ENCODE measurements at regions not wholly inside any gene's neighbourhood (a gene's known extent, or its start where the extent isn't known, plus 50 kb on each side); places are given as distances from the start of the nearest gene placed in this dataset.
A peak's percentile ranks its signal among the peaks of the same experiment; 100 is the strongest.
"Not testable (repeated sequence)": the region's sequence is repeated elsewhere in the genome, so short reads cannot be mapped to it uniquely, and the experiment has no call there.

- no peak for DNase-seq
Observed at GRCh38 chr5:109574985-109575384, 114.7 kb upstream of the MAN2A1 start.

GRCh38 chr5:109573766-109574165 is 116.0 kb upstream of the MAN2A1 start:
- DNase-seq, result no peak

DNA sequence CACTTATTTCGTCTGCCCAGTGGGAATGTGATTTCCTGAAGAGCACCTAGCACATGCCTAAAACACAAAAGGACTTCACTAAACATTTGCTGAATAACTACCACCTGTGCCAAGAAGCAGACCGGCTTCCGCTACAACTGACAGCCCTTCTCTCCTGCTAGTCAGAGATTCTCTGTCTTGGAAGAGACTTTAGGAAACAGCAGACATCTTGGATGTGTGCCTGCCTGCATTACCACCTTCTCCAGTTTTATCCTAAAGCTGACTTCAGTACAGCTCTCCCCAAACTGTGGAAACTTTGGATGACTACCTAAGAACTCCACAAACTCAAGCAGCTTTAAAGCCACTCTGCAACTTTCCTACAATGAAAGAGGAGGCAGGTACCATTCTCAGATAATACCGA is 116.5 kb upstream of the MAN2A1 start:
- no peak for DNase-seq

GRCh38 chr5:109571785-109572184 is 117.9 kb upstream of the MAN2A1 start:
- DNase-seq, result no peak

GRCh38 chr5:109570362-109570874 is 119.3 kb upstream of the MAN2A1 start:
- no peak for DNase-seq

DNA sequence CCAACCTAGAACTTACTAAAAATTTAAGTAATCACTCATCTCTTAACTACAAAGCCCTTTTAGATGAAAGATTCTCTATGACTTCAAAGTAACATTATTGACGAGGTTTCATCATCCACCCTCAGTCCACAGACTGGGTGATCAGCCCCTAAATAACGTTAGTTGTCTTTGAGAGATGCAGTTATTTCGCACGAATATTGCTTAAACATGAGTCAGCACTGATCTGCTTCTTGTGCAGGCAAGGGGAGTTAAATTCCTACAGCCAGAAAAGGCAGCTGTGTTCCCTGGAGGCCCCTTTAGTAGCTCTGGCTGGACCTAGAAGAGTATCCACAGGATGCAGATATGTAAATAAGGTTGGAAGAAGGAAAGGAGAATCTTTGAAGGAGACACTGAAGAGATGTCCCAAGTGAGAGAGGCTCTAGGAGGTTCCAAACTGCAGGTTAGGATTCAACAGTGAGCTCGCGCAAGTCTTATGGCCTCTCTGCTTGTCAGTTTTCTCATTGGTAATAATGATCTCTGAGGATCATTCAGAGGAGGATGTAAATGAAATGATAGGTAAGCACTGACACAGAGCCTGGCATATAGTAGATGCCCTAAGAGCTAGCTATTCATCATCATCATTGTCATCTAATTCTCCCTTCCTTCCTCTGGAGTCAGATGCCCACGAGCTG is 122.2 kb upstream of the MAN2A1 start:
- DNase-seq, result peak; percentile 76

DNA sequence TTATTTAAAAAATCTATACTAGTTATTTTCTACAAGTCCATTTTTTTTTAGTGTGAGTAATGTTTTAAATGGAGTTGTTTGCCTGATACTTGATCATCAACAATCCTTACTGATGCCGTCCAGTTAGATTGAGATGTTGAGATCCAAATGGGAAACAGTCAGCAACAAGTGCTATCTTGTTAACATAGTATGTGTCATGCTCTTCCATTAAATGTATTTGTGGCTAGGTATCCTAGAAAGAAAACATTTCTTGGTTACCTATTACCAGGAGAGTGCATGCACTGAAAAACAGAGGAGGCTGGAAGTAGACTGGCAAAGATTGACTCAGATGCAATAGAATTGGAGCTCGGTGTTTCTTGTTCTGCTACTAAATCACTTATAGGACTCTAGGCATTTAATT is 123.4 kb upstream of the MAN2A1 start:
- DNase-seq, result no peak

DNA sequence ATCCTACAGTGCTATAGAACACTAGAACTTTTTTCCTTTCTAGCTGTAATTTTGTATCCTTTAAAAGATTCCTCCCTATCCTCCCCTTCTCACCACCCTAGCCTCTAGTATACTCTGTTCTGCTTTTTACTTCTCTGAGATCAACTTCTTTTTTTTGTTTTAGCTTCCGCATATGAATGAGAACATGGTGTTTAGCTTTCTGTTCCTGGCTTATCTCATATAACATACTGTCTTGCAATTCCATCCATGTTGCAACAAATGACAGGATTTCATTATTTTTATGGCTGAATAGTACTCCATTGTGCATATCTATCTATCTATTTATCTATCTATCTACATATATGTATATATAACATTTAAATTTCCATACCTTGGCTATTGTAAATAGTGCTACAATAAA is 126.0 kb upstream of the MAN2A1 start:
- DNase-seq, result no peak

GRCh38 chr5:109563189-109563588 is 126.5 kb upstream of the MAN2A1 start:
- no peak for DNase-seq

DNA sequence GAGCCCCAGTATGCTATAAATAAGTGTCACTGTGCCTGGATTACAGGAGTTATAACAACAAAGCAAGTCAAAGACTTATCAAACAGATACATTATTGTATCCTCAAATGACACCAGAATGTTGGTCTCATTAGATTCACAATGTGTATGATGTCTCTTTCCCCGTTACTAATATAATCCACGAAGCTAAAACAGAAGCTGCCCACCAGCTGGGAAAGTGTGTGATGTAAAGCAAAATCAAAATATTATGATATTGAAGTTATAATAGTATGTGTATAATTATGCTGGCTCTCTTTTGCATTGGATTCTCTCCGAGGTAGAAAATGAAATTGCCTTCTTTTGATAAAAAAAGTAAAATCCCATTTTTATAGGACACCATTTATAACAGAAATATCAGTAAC is 127.3 kb upstream of the MAN2A1 start:
- no peak for DNase-seq

- DNase-seq, result no peak
Observed at GRCh38 chr5:109561447-109561846, 128.3 kb upstream of the MAN2A1 start.

DNA sequence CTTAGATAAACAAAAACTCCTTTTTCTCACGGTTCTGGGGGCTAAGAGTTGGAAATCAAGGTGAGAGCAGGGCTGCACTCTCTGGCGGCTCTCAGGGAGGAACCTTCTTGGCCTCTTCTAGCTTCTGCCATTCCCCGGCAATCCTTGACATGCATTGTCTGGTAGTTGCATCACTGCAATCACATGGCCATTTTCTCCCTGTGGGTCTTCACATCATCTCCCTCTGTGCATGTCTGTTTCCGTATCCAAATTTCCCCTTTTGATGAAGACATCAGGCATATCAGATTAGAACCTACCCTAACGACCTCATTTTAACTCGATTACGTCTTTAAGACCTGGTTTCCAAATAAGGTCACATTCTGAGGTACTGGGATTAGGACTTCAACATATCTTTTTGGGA is 129.2 kb upstream of the MAN2A1 start:
- no peak for DNase-seq

DNA sequence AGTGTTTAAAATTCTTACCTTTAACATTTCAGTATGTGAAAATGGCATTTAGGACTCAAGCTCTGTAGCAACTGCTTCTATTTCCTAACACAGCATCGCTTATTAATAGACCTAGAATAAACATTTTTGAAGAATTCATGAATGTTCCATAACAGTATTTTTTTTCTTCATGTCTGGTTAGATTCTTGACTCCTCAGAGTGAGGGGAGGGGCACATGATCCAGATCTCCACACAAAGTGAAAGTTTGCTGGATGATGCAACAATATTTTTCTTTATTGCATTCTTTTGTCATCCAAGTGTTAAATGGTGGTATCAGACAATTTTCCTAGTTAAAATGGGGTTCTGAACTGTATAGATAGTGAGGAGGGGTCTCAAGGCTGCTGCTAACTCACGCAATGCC is 130.8 kb upstream of the MAN2A1 start:
- DNase-seq, result peak; percentile 33

DNA sequence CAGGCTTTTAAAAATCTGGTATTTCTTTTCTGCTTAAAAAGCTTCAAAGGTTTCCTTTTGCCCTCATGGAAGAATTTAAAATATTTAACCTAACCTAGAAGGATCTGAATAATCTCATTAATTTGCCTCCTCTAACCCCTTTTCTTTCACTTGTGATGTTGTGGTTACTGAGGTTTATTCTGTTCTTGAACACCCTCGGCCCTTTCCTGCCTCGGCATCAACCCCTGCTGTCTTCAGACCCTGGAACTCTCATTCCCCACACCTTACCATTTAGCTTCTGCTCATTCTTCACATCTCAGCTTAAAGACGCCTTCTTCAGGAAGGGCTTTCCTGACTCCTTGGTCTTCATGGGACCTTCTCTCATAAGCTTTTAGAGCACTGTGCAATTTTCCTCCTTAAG is 131.4 kb upstream of the MAN2A1 start:
- DNase-seq, result no peak

DNA sequence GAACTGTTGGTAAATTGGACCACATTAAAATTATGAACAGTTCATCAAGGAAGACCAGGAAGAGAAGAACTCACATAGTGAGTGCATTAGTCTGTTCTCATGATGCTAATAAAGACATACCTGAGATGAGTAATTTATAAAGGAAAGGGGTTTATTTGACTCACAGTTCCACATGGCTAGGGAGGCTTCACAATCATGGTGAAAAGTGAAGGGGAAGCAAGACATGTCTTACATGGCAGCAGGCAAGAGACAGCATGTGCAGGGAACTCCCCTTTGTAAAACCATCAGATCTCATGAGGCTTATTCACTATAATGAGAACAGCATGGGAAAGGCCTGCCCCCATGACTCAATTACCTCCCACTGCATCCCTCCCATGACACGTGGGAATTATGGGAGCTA is 135.9 kb upstream of the MAN2A1 start:
- peak; percentile 1 for DNase-seq

- not testable (repeated sequence) for DNase-seq
Observed at GRCh38 chr5:109551234-109551633, 138.5 kb upstream of the MAN2A1 start.

GRCh38 chr5:109550077-109550476 is 139.7 kb upstream of the MAN2A1 start:
- no peak for DNase-seq

DNA sequence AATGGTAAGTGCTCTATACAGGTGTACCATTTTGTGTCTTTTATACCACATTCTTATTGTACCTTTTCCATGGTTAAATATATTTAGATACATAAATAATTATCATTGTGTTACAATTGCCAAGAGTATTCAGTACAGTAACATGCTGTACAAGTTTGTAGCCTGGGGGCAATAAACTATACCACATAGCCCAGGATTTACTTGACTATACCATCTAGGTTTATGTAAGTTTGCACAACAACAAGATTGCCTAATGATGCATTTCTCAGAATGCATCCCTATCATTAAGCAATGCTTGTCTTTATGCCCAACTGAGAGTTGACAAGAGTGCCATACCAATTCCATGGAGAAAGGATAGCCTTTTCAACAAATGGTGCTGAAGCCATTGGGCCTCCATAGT is 136.7 kb upstream of the PJA2 start:
- no peak for DNase-seq

GRCh38 chr5:109544873-109545272 is 135.1 kb upstream of the PJA2 start:
- DNase-seq, result not testable (repeated sequence)

- DNase-seq, result not testable (repeated sequence)
Observed at GRCh38 chr5:109538692-109539091, 128.9 kb upstream of the PJA2 start.

DNA sequence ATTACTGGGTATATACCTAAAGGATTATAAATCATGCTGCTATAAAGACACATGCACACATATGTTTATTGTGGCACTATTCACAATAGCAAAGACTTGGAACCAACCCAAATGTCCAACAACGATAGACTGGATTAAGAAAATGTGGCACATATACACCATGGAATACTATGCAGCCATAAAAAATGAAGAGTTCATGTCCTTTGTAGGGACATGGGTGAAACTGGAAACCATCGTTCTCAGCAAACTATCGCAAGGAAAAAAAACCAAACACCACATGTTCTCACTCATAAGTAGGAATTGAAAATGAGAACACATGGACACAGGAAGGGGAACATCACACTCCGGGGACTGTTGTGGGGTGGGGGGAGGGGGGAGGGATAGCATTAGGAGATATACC is 125.3 kb upstream of the PJA2 start:
- DNase-seq, result not testable (repeated sequence)

DNA sequence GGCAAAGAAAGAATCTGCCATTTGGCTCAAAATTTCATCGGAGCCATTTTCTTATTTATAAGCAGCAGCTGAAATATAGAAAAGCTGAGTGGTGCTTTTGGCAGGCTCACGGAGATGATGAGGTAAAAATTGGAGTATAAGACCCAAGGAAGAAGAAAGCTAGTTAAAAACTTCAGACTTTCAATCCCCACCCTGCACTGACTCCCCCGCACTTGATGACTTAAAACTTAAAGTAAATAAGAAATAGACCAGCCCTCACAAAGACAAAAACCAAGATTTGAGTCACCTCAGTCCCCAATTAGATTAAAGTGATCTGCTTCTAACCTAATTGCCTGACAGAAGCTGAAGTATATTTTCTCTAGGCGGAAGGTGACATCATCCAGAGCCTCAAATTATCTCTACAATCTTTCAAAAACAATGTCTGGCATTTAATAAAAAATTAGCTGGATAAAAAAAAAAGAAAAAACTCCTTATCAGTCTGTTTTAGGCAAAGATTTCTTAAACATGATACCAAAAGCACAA is 124.0 kb upstream of the PJA2 start:
- DNase-seq, result peak; percentile 42

- DNase-seq, result peak; percentile 17
Observed at GRCh38 chr5:109532773-109533364, 123.1 kb upstream of the PJA2 start.

- DNase-seq, result no peak
Observed at GRCh38 chr5:109531262-109531661, 121.5 kb upstream of the PJA2 start.

DNA sequence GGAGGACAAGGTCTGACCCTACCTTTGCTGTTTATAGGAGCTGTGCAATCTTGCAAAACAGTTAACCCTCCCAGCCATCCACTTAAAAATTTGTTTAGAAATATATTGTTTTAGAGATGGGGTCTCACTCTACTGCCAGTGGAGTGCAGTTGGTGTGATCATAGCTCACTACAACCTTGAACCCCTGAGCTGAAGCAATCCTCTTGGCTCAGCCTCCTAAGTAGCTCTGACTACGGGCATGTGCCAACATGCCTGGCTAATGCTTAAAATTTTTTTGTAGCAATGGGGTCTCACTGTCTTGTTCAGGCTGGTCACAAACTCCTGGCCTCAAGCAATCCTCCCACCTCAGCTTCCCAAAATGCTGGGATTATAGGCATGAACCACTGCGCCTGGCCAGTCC is 120.2 kb upstream of the PJA2 start:
- DNase-seq, result no peak
